HEK293 (cell line): ENCODE measurements at regions not wholly inside any gene's neighbourhood (a gene's known extent, or its start where the extent isn't known, plus 50 kb on each side); places are given as distances from the start of the nearest gene placed in this dataset.

Source experiments
- FEZF1 ChIP-seq: fragments of 450-650 bp; formaldehyde crosslinking; IDR thresholded peaks from 2 replicates; pipeline ENCODE4 v1.5.1; 2016; ENCODE audit warnings: missing biosample characterization, missing genetic modification characterization
- GLIS1 ChIP-seq: fragments of 450-650 bp; formaldehyde crosslinking; IDR thresholded peaks from 2 replicates; pipeline ENCODE4 v1.5.1; 2016; ENCODE audit warnings: missing biosample characterization, missing genetic modification characterization
- HOXC10 ChIP-seq: sonication (generic); formaldehyde crosslinking; IDR thresholded peaks from 2 replicates; pipeline ENCODE4 v1.8.1; 2023; ENCODE audit warnings: mild to moderate bottlenecking, missing genetic modification reagents
- HOXD13 ChIP-seq: sonication (generic); formaldehyde crosslinking; IDR thresholded peaks from 2 replicates; pipeline ENCODE4 v1.8.0; 2022; ENCODE audit warnings: missing genetic modification reagents, borderline replicate concordance
- KLF16 ChIP-seq: fragments of 450-650 bp; formaldehyde crosslinking; IDR thresholded peaks from 2 replicates; pipeline ENCODE4 v1.5.1; 2017; ENCODE audit warnings: missing biosample characterization, missing genetic modification characterization
- KLF8 ChIP-seq: fragments of 450-650 bp; formaldehyde crosslinking; IDR thresholded peaks from 2 replicates; pipeline ENCODE4 v1.5.1; 2016; ENCODE audit warnings: missing biosample characterization, missing genetic modification characterization
- MZF1 ChIP-seq: fragments of 450-650 bp; formaldehyde crosslinking; IDR thresholded peaks from 2 replicates; pipeline ENCODE4 v1.5.1; 2017; ENCODE audit warnings: missing biosample characterization, missing genetic modification characterization, borderline replicate concordance
- PRDM10 ChIP-seq: fragments of 450-650 bp; formaldehyde crosslinking; IDR thresholded peaks from 2 replicates; pipeline ENCODE4 v1.5.1; 2016; ENCODE audit warnings: missing biosample characterization, missing genetic modification characterization
- RBAK ChIP-seq: fragments of 450-650 bp; formaldehyde crosslinking; IDR thresholded peaks from 2 replicates; pipeline ENCODE4 v1.5.1; 2016; ENCODE audit warnings: missing biosample characterization, missing genetic modification characterization
- ZBTB20 ChIP-seq: fragments of 450-650 bp; formaldehyde crosslinking; IDR thresholded peaks from 2 replicates; pipeline ENCODE4 v1.5.1; 2016; ENCODE audit warnings: missing biosample characterization, missing genetic modification characterization
- ZBTB49 ChIP-seq: fragments of 450-650 bp; formaldehyde crosslinking; IDR thresholded peaks from 2 replicates; pipeline ENCODE4 v1.5.1; 2016; ENCODE audit warnings: missing biosample characterization, missing genetic modification characterization, low read depth
- ZFP69B ChIP-seq: fragments of 450-650 bp; formaldehyde crosslinking; IDR thresholded peaks from 2 replicates; pipeline ENCODE4 v1.5.1; 2016; ENCODE audit warnings: missing biosample characterization, missing genetic modification characterization
- ZNF23 ChIP-seq: fragments of 450-650 bp; formaldehyde crosslinking; IDR thresholded peaks from 2 replicates; pipeline ENCODE4 v1.5.1; 2016; ENCODE audit warnings: missing biosample characterization, missing genetic modification characterization, borderline replicate concordance
- ZNF274 ChIP-seq, 2 experiments: fragments of 200-500 bp in 1 of 2; fragments of 450-650 bp in 1 of 2; sonication (Bioruptor generic) in 1 of 2; formaldehyde crosslinking in 1 of 2; IDR thresholded peaks; 2 replicates each; pipeline versions ENCODE4 v1.5.1 to v1.6.1; 2014 to 2016; ENCODE audit warnings: borderline replicate concordance in 1 of 2, inconsistent platforms in 1 of 2, low read length in 1 of 2, missing biosample characterization in 1 of 2, missing genetic modification characterization in 1 of 2
- ZNF292 ChIP-seq: fragments of 450-650 bp; formaldehyde crosslinking; IDR thresholded peaks from 2 replicates; pipeline ENCODE4 v1.5.1; 2016; ENCODE audit warnings: low read depth, missing biosample characterization, missing genetic modification characterization, borderline replicate concordance
- ZNF311 ChIP-seq: fragments of 450-650 bp; formaldehyde crosslinking; IDR thresholded peaks from 2 replicates; pipeline ENCODE4 v1.5.1; 2017; ENCODE audit warnings: missing biosample characterization, missing genetic modification characterization, borderline replicate concordance
- ZNF350 ChIP-seq: fragments of 450-650 bp; formaldehyde crosslinking; IDR thresholded peaks from 2 replicates; pipeline ENCODE4 v1.5.0; 2017; ENCODE audit warnings: missing biosample characterization, mild to moderate bottlenecking, missing genetic modification characterization
- ZNF354C ChIP-seq: fragments of 450-650 bp; formaldehyde crosslinking; IDR thresholded peaks from 2 replicates; pipeline ENCODE4 v1.5.1; 2016; ENCODE audit warnings: missing biosample characterization, missing genetic modification characterization, low read depth, borderline replicate concordance
- ZNF404 ChIP-seq: fragments of 450-650 bp; formaldehyde crosslinking; IDR thresholded peaks from 2 replicates; pipeline ENCODE4 v1.5.1; 2017; ENCODE audit warnings: missing biosample characterization, missing genetic modification characterization
- ZNF510 ChIP-seq: fragments of 450-650 bp; formaldehyde crosslinking; IDR thresholded peaks from 2 replicates; pipeline ENCODE4 v1.5.1; 2018; ENCODE audit warnings: mild to moderate bottlenecking, missing genetic modification characterization, missing biosample characterization; ENCODE audit not compliant: insufficient replicate concordance
- ZNF610 ChIP-seq: fragments of 450-650 bp; formaldehyde crosslinking; IDR thresholded peaks from 2 replicates; pipeline ENCODE4 v1.5.1; 2016; ENCODE audit warnings: missing biosample characterization, missing genetic modification characterization, borderline replicate concordance
- ZNF623 ChIP-seq: fragments of 450-650 bp; formaldehyde crosslinking; IDR thresholded peaks from 2 replicates; pipeline ENCODE4 v1.5.1; 2016; ENCODE audit warnings: missing biosample characterization, missing genetic modification characterization
- ZNF624 ChIP-seq: fragments of 450-650 bp; formaldehyde crosslinking; IDR thresholded peaks from 2 replicates; pipeline ENCODE4 v1.5.1; 2017; ENCODE audit warnings: missing biosample characterization, missing genetic modification characterization
- ZNF629 ChIP-seq: fragments of 450-650 bp; formaldehyde crosslinking; IDR thresholded peaks from 2 replicates; pipeline ENCODE4 v1.5.1; 2017; ENCODE audit warnings: missing biosample characterization, missing genetic modification characterization
- ZNF677 ChIP-seq: fragments of 450-650 bp; IDR thresholded peaks from 2 replicates; pipeline ENCODE4 v1.5.0; 2018; ENCODE audit warnings: missing biosample characterization, mild to moderate bottlenecking, missing genetic modification characterization, moderate library complexity
- ZNF76 ChIP-seq: fragments of 450-650 bp; formaldehyde crosslinking; IDR thresholded peaks from 2 replicates; pipeline ENCODE4; 2016; ENCODE audit warnings: low read depth, missing biosample characterization, missing genetic modification characterization, borderline replicate concordance
- ZNF837 ChIP-seq: fragments of 450-650 bp; formaldehyde crosslinking; IDR thresholded peaks from 2 replicates; pipeline ENCODE4 v1.5.1; 2016; ENCODE audit warnings: missing biosample characterization, missing genetic modification characterization
- ZNF843 ChIP-seq: fragments of 450-650 bp; formaldehyde crosslinking; IDR thresholded peaks from 2 replicates; pipeline ENCODE4 v1.5.1; 2016; ENCODE audit warnings: missing biosample characterization, missing genetic modification characterization
- TF ChIP-seq, protein P1 (sequence below): fragments of 450-650 bp; formaldehyde crosslinking; IDR thresholded peaks from 2 replicates; pipeline ENCODE4 v1.5.1; 2016; ENCODE audit warnings: missing biosample characterization, missing genetic modification characterization
- TF ChIP-seq, protein P2 (sequence below): fragments of 450-650 bp; formaldehyde crosslinking; IDR thresholded peaks from 2 replicates; pipeline ENCODE4 v1.5.1; 2016; ENCODE audit warnings: missing biosample characterization, missing genetic modification characterization
- TF ChIP-seq, protein P3 (sequence below): fragments of 450-650 bp; formaldehyde crosslinking; IDR thresholded peaks from 2 replicates; pipeline ENCODE4 v1.5.1; 2016; ENCODE audit warnings: missing biosample characterization, missing genetic modification characterization

DNA sequence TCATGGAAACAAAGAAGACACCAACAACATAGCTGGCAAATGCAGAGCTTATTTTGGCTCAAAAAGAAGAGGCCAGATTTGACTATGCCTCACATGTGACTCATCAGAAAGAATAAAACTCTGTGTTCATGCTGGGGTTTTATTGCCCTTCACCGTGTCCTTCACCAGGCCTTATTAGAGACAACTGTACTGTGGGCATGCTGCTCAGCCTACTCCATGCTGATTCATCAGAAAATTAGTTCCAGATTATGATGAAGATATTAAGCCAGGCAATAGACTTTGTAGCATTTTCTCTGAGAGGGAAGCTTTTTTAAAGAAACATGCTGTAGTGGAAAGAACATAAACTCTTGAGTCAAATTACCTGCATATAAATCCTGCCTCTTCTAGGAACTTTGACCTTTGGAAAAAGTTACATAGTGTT is 89.8 kb downstream of the CYB561 start (continued):
- TF ChIP-seq PRDM10 (tag by site-specific recombination) (no peak), ZNF624 (tag by site-specific recombination) (no peak), KLF16 (no peak), ZNF354C (tag by site-specific recombination) (no peak), ZBTB49 (tag by site-specific recombination) (no peak), ZBTB20 (no peak), GLIS1 (tag by site-specific recombination) (no peak), ZNF677 (tag by site-specific recombination) (no peak), ZNF311 (tag by site-specific recombination) (no peak), ZNF23 (tag by site-specific recombination) (no peak), ZNF350 (tag by site-specific recombination) (no peak), ZNF629 (tag by site-specific recombination) (peak; percentile 55), ZFP69B (0 out of 2 replicates have a peak, but pooled peaks have one; percentile 52), KLF8 (tag by site-specific recombination) (no peak), ZNF623 (tag by site-specific recombination) (no peak), MZF1 (no peak), RBAK (tag by site-specific recombination) (no peak), FEZF1 (tag by site-specific recombination) (peak; percentile 52; the same call in 1 of the 2 replicates), ZNF274 (IDR thresholded peaks at IDR 0.05; ENCODE audit: low read length) (no peak), ZNF274 (tag by site-specific recombination; IDR thresholded peaks at IDR 0.05; ENCODE audit: borderline replicate concordance) (no peak), ZNF610 (tag by site-specific recombination) (no peak), ZNF510 (tag by site-specific recombination) (no peak), ZNF76 (tag by site-specific recombination) (no peak), HOXD13 (CRISPR knock-in tag) (no peak), ZNF292 (tag by site-specific recombination) (no peak), ZNF837 (no peak), HOXC10 (no peak), ZNF843 (tag by site-specific recombination) (peak; percentile 42; the same call in 1 of the 2 replicates), ZNF404 (tag by site-specific recombination) (no peak)
- TF ChIP-seq, protein P1, sequence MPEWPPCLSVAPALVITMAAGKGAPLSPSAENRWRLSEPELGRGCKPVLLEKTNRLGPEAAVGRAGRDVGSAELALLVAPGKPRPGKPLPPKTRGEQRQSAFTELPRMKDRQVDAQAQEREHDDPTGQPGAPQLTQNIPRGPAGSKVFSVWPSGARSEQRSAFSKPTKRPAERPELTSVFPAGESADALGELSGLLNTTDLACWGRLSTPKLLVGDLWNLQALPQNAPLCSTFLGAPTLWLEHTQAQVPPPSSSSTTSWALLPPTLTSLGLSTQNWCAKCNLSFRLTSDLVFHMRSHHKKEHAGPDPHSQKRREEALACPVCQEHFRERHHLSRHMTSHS, result no peak
- TF ChIP-seq, protein P2, sequence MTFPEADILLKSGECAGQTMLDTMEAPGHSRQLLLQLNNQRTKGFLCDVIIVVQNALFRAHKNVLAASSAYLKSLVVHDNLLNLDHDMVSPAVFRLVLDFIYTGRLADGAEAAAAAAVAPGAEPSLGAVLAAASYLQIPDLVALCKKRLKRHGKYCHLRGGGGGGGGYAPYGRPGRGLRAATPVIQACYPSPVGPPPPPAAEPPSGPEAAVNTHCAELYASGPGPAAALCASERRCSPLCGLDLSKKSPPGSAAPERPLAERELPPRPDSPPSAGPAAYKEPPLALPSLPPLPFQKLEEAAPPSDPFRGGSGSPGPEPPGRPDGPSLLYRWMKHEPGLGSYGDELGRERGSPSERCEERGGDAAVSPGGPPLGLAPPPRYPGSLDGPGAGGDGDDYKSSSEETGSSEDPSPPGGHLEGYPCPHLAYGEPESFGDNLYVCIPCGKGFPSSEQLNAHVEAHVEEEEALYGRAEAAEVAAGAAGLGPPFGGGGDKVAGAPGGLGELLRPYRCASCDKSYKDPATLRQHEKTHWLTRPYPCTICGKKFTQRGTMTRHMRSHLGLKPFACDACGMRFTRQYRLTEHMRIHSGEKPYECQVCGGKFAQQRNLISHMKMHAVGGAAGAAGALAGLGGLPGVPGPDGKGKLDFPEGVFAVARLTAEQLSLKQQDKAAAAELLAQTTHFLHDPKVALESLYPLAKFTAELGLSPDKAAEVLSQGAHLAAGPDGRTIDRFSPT (tag by site-specific recombination), result no peak
- TF ChIP-seq, protein P3, sequence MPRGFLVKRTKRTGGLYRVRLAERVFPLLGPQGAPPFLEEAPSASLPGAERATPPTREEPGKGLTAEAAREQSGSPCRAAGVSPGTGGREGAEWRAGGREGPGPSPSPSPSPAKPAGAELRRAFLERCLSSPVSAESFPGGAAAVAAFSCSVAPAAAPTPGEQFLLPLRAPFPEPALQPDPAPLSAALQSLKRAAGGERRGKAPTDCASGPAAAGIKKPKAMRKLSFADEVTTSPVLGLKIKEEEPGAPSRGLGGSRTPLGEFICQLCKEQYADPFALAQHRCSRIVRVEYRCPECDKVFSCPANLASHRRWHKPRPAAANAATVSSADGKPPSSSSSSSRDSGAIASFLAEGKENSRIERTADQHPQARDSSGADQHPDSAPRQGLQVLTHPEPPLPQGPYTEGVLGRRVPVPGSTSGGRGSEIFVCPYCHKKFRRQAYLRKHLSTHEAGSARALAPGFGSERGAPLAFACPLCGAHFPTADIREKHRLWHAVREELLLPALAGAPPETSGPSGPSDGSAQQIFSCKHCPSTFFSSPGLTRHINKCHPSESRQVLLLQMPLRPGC (tag by site-specific recombination), result no peak
